GM20431 (cell line): ENCODE measurements at regions not wholly inside any gene's neighbourhood (a gene's known extent, or its start where the extent isn't known, plus 50 kb on each side); places are given as distances from the start of the nearest gene placed in this dataset.

ENCODE experiments used
- in situ Hi-C: fragments of 300-500 bp; cut with MseI, MboI; formaldehyde crosslinking; loops from one replicate; pipeline ENCODE4 v1.15.0; 2020; ENCODE audit warnings: low sequenced_read_pairs; ENCODE audit not compliant: unreplicated experiment

DNA sequence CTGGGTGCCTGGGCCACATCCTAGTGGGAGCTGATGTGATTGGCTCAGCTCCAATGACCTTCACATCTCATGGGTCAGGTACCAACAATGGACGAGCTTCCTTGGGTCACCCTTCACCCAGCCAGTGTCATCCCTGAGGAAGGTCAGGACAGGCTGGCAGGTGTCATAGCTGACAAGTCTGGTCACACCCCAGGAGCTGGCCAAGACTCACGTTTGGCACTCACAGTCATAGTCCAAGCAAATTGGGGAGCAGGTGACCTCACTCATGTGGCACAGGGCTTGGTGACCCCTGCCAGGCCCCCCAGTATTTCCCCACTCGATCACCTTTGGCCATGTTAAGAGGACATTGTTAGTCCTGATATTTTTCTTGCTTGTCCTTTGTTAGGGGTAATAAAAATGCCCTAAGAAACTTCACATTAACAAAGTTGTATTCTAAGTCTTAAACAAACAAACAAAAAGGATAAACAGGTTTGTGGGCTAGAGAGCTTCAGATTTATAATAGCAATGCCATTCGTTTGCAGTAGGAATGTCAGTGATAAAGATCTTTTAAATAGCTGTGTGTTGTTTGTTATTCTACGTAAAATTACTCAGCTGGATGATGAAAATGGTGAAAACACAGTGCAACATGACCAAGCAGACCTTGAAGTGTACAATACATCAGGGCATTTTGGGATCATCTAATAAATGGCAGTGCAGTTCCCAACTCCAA is 79.5 kb upstream of the POMGNT2 start:
- in situ Hi-C loops, result no loop called here

DNA sequence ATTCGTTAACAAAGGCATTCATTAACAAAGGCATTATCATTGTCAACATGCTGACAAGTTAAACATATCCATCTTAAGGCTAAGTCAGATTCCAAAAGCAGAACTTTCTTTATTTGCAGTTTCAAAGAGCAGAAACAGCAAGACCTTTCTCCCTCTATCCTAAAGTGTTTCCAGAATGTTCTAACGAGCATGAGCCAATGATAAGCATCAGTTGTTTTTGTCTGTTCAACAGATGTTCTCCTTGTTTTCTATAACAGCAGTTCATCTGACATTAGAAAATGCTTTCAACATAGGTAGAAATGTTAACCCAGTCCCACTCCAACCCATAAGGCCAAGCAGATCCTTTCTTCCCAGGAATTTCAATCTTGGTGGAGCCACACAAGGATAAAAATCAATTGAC is 77.6 kb upstream of the POMGNT2 start:
- in situ Hi-C loops, result no loop called here

DNA sequence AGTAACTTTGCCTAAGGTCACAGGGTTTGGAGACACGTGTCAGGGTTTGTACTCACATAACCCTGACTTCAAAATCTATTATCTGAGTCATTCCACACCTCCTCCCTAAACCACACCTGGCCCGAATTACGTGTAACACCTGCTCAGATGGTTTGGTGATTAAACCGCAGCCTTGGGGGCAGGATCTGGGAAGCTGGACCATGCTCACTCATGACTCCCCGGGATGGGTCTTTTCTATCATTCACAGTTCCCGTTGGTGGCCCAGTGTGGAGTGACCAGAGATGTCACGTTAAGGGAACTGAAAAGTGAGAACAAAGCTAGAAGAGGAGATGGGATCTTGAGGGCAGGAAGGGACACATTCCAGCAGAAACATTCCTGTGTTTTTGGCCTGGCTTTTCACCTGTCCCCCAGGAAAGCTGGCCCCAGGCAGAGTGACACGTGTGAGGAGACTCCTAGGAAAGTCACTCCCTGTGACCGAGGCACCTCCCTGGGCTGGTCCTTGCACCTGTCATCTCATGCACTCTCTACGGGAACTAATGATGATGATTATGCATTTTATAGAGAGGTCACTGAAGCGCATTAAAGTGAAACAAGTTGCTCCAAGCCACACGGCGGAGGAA is 75.4 kb upstream of the POMGNT2 start:
- in situ Hi-C loops, result no loop called here

DNA sequence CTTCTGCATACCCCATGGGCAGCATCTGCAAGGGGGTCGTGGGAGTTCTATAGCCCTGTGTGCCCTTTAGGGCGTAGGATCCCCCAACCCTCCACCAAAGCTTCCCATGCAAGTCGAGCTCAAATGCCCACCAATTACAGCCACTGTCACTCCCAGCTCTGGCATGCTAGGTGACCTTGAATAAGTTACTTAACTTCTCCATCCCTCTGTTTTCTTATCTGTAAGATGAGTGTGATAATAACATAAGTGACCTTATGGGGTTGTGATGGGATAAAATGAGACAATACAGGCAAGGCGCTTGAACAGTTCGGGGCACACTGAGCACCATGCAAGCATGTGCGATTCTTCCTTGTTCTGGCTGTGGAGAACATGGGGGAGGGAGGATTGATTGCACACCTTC is 74.8 kb upstream of the POMGNT2 start:
- in situ Hi-C loops, result no loop called here

DNA sequence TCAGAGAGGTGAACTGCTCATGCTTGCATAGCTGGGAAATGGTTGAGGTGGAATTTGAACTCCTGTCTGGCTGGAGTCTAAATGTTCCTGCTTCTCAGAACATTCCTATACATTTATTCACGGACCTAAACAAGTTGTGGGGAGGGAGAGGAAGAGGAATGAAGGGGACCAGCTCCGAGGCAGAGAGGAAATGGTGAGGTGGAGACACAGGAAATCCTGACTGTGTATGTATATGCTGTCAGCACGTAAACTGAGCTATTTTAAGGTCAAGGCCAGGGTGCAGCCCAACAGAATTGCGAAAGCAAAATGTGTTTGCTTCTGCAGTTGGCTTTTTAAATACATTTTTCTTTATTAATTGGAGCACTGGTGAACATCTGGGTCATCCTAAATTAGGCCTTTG is 74.1 kb upstream of the POMGNT2 start:
- in situ Hi-C loops, result no loop called here

DNA sequence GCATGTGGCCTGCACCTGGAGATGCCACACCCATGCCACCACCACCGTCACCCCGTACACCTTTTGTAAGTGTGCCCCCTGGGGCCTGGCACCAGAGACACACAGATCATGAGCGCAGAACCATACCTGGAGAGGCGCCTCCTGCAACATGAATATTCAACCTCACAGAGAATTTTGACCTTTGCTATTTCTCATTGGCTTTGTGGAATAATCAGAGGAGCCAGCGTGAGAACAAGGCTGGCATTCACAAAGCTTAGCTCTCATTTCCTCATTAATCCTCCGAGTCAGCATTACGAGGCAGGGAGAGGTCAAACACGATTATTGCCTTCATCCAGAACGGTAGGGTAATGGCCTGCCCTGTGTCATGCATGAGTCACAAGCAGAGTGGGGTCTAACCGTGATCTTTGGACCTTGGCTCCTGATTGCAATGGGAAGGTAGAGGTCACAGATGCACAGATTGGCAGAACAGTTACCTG is 73.0 kb upstream of the POMGNT2 start:
- in situ Hi-C loops, result no loop called here

DNA sequence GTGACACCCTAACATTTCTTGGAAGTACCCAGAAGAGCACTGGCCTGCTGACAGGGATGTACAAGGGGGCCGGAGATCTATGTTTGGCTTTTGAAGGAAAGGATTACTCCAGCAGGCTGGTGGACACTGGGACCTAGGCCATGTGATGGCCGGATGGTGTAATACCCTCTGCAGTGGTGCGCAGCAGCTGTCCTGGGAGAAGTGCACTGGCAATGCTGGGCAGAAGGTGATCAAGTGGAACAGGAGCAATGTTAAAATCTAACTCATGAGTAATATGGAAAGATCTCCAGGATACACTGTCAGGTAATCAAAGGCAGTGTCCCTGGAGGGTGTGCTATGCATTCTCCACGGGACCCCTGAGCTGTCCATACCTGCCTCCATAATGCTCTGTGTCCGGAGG is 71.2 kb upstream of the POMGNT2 start:
- in situ Hi-C loops, result no loop called here

DNA sequence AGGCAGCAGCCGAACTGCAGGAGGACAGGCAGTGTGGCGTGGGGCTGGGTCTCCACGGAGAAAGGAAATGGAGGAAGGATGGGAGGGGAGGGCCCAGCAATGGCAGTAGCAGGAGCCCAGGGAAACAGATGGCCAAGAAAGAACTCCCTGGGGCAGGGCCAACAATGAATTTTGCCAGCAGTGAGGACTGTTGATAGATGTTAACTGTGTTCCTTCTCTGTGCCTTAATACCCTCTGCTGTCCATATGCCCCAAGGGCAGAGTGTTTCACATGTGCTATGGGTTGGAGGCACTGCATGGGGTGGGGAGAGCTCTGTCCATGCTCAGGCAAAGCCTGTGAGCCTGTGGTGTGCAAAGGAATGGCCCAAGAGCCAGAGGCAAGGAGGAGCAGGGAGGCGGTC is 70.8 kb upstream of the POMGNT2 start:
- in situ Hi-C loops, result no loop called here

DNA sequence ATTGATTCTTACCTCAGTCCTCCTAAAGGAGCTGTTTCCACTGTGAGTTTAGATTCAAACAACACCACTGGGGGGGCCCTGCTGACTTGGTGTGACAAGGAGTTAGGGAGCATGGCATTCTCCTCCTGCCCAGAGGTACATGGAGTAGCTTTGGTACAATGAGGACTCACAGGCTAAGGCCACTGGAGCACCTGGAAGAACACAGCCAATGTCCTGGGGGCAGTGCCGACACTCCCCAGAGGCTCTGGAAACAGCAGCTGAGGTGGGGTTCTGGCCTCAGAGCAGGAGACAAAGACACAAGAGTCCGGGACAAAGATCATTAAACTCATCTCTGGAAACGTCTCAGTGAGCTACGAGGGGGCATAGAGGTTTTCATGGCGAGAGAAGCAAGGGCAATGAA is 69.7 kb upstream of the POMGNT2 start:
- in situ Hi-C loops, result no loop called here

DNA sequence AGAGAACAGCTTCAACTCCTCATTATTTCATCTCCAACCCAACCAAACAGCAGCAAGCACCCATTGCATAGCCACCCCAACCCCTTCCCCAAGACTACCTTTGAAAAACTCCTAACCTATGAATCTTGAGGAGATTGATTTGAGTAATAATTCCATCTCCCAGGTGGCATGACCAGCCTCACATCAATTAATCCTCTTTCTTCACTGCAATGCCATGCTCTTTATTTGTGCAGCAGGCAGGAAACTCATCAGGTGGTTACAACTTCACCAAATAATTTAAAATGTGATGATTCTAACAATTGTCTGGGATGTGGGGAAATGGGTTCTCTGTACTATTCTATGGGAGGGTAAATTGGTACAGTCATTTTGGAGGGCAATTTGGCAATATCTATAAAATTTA is 68.1 kb upstream of the POMGNT2 start:
- in situ Hi-C loops, result no loop called here

DNA sequence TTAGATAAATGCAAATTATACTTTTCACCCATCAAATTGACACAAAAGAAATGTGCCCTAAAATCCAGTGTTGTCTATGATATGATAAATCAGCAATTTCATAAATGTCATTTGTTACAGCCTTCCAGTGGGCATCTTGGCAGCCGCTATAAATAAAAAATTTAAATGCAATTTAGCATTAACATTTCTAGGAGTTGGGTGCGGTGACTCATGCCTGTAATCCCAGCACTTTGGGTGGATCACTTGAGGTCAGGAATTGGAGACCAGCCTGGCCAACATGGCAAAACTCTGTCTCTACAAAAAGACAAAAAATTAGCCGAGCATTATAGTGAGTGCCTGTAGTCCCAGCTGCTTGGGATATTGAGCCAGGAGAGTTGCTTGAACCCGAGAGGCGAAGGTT is 65.9 kb upstream of the POMGNT2 start:
- in situ Hi-C loops, result no loop called here

DNA sequence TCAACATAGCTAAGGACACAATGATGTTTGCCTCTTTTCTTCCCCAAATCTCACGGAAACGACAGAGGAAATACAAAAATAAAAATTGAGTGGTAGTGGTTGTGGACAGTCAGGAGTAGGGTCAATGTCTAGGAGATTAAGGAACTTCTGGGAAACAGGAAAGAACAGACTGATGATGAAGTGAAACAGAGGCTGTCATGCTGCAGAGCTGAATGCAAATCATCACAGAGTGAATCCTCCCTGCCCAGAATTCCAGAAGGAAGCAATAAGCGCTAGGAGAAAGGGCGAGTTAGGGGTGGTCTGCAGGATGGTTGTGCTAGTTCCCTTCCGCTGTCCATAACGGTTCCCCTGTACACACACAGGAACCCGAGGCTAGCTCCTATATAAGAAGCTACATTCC is 64.7 kb upstream of the POMGNT2 start:
- in situ Hi-C loops, result no loop called here

DNA sequence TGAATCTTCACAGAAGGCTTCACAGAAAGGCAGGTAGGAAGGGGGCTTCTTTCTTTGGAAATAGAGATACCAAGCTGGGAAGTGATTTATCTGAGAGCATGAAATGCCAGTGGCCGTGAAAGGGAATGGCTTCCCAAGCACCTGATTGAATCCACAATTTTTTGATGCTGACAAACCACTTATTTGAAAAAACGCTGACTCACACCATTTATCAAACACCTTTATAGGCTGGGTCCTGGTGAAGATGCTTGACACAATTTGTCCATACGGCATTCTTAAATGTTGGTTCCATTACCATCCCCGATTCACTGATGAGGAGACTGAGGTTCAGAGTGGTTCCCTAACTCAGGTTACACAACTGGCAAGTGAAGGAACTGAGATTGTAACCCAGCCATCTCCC is 64.1 kb upstream of the POMGNT2 start:
- in situ Hi-C loops, result no loop called here

DNA sequence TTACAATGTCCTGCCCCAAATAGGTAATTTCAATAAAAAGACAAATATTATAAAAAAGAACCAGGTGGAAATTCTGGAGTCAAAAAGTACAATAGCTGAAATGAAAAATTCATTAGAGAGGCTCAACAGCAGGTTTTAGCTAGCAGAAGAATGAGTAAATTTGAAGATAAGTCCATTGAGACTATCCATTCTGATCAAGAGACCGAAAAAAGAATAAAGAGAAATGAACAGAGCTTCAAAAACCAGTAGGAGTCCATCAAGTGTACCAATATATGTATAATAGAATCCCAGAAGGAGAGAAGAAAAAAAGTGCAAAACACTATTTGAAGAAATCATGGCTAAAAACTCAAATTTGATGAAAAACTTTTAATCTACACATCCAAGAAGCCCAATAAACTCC is 60.5 kb upstream of the POMGNT2 start:
- in situ Hi-C loops, result no loop called here

DNA sequence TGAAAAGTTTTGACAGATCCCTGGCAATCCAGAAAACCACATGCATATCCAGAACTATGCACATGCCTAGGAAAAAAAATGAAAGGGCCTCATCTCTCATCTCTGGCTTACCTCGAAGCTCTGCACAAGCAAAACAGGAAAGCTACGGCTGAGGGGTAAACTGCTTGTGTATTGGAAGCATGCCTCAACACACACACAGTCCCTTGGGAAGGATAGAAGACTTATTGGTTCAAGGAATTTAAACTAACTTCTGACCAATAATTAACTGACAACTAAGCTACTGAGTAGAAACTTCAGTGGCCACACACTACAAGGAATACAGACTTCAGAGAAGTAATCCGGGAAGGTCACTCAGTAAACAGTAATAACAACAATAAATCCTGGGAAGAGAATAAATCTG is 59.9 kb upstream of the POMGNT2 start:
- in situ Hi-C loops, result no loop called here

DNA sequence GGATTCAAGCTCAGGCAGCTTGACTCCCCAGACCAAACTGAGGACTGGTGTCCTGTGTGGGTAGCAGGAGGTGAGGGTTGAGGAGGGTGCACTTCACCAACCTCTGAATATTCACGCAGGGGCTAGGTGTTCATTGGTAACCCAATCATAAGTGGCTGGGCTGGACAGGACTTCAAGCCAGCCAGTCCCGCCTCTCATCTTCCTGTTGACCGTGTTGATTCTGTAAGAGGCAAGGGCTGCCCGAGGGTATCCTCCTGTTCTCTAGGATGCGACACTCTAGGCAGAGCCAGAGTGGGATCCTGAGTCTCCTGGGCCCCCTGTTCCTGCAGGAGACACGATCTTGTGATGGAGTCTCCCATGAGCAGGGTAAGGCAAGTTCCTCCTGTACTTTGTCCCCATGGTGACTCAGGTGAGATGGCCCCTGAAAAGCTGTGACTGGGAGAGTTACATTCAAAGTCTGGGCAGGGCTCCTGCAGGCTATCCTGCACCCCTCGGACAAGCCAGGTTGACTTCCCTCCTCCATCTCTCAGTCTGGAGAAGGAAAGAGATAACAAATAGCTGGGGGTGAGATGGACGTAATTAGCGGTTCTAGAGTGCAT is 58.1 kb upstream of the POMGNT2 start:
- in situ Hi-C loops, result no loop called here

DNA sequence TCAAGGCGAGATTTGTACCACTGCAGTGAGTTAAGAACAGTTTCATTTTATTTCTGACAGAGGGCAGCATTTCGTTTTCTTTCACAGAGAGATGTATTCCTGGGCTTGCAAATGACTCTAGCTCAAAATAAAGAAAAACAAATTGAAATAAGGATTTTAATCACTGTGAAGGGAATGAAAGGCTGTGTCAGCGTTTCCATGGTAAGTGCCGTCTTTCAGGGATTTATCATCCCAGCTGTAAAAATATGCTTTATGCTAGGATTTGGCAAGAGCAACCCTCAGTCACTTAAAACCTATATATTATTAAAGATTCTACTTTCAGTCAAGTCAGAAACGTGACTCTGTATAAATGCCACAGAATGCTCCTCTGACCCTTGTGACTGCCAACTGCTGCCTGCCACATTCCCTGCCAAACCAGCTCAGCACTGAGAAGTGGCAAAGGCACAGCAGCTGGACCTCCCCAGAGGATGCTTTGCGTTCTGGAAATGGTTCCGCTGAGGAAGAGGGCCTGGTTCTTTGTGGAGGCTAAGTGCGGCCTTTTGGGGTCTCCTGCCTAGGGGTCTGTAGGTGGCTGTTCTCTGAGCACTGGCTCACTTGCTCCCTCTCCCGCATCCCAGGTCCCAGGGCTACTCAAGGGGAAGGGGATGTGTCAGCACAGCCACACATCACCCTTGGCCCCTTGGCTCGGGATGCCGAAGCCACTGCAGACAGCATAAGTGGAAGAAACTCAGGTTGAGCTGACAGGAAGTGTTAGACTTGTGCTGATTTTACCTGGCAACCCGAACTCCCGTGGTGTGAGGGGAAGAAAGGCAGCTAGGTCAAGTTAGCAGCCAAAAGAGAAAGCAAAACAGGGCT is 56.6 kb upstream of the POMGNT2 start:
- in situ Hi-C loops, result no loop called here

DNA sequence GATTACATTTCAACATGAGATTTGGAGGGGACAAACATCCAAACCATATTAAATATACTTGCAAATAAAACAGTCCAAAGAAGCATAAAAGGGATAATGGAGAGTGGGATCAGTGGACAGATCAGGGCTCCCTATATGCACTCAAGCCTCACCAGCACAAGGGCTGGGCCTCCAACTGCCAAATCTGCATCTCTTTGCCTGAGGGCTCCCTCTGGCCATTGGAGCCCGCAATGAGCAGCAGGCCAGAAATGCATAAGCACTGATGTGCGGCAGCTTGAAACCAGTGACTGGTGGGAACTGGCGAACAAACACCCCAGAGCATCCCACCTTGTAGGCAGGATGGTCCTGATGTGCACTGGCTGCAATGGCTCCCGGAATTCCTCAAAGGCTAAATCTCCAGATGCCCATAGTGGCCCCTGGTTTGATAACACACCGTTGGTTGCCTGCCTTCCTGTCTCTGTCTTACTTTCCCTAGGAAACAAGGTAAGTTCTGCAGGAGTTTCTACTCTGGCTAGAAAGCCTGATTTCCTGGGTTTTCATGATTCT is 55.9 kb upstream of the POMGNT2 start:
- in situ Hi-C loops, result no loop called here

DNA sequence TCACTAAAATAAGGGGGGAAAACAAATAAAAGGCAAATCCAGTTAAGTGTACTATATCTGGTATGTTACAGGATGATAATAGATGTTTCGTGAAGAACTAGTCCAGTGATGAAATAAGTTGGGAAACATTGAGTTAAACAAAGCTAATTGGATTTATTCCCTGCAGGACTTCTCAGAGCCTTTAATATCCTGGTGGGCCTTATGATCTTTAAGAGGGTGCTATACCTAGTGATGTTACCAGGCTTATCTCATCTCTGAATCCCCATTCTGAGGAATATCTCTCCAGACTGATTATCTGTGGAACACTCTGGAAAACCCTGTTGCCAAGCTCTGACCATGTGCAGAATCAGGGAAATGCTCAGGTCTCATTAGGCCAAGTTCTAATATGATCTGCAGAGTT is 54.8 kb upstream of the POMGNT2 start:
- in situ Hi-C loops, result no loop called here

DNA sequence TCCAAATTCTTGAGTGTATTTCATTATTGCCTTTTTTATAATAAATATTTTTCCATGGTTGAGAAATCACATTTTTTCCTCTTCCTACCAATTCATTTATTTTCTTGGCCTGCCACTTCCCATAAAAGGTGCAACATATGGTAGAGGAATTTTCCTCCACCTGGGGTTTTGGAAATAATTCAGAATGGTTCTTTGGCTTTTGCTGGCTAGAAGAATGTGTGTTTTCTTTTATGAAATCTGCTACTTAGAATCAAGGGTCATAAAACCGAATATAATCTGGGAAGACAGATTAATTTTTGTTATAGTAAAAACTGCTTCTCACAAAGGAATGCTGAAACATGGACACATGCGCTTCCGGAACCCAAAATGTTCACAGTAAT is 54.0 kb upstream of the POMGNT2 start:
- in situ Hi-C loops, result loop anchor here (10.0 kb wide), 1 partner anchor 215 kb away; no protein-coding TSS in a partner anchor
